ENCODE measurements at regions not wholly inside any gene's neighbourhood (a gene's known extent, or its start where the extent isn't known, plus 50 kb on each side); places are given as distances from the start of the nearest gene placed in this dataset.

DNA sequence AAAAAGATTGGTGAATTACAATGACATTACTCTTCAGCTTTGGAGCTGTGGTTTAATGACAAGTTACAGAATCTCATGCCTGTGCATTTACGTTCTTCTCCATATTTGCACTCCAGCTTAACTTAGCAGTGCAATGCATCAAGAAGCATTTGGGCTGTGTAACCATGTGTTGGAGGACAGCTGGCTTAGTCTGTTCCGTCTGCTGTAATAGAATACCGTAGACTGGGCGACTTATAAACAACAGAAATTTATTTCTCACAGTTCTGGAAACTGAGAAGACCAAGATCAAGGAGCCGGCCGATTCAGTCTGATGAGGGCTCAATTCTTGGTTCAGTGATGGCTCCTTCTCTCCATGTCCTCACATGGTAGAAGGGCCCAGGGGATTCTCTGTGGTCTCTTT lies 943.5 kb downstream of the BCL11B start:
- H3K4me3 ChIP-seq: no peak overlapping the region
- 79% methylated on average over 6 of the region's 6 CpGs for WGBS
- H3K27me3 ChIP-seq (replicated peaks; ENCODE audit: insufficient read depth): no peaks in the 10 kb centered on the region
- no peaks in the 10 kb centered on the region for H3K36me3 ChIP-seq
- intact Hi-C loops (cut with DNase I): no loop called here
- DNase-seq (ENCODE audit: low spot score): no peak
- no peaks in the 10 kb centered on the region for H3K9me3 ChIP-seq
- no peaks in the 10 kb centered on the region for H3K4me1 ChIP-seq (replicated peaks)
- TF ChIP-seq POLR2AphosphoS5 (IDR thresholded peaks at IDR 0.05) (no peak), POLR2A (IDR thresholded peaks at IDR 0.05) (no peak)
- TF ChIP-seq, protein P1, sequence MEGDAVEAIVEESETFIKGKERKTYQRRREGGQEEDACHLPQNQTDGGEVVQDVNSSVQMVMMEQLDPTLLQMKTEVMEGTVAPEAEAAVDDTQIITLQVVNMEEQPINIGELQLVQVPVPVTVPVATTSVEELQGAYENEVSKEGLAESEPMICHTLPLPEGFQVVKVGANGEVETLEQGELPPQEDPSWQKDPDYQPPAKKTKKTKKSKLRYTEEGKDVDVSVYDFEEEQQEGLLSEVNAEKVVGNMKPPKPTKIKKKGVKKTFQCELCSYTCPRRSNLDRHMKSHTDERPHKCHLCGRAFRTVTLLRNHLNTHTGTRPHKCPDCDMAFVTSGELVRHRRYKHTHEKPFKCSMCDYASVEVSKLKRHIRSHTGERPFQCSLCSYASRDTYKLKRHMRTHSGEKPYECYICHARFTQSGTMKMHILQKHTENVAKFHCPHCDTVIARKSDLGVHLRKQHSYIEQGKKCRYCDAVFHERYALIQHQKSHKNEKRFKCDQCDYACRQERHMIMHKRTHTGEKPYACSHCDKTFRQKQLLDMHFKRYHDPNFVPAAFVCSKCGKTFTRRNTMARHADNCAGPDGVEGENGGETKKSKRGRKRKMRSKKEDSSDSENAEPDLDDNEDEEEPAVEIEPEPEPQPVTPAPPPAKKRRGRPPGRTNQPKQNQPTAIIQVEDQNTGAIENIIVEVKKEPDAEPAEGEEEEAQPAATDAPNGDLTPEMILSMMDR (IDR thresholded peaks at IDR 0.05): no peak
- H3K27ac ChIP-seq: no peak overlapping the region

DNA sequence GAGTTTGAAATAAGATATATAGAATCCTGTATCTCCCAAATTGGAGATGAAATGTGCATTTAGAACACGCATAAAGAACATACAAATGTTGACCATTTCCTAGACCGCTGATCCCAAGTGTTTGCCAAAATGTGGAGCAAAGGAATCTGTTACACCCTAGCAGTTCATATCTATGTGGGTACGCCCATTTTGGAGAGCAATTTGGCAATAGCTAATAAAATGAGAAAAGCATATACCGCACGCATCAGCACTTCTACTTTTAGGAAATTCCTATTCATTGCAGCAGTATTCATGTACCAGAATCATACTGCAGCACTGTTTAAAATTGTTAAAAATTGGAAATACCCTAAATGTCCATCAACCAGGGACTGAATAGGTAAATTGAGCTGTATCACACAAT lies 937.8 kb downstream of the BCL11B start:
- 88% methylated on average over 5 of the region's 5 CpGs for WGBS
- no peak overlapping the region for H3K4me3 ChIP-seq
- H3K4me1 ChIP-seq (replicated peaks): no peaks in the 10 kb centered on the region
- H3K27ac ChIP-seq: no peak overlapping the region
- TF ChIP-seq, protein P1 (IDR thresholded peaks at IDR 0.05): no peak
- TF ChIP-seq POLR2AphosphoS5 (IDR thresholded peaks at IDR 0.05) (no peak), POLR2A (IDR thresholded peaks at IDR 0.05) (no peak)
- intact Hi-C loops (cut with DNase I): no loop called here
- no peaks in the 10 kb centered on the region for H3K36me3 ChIP-seq
- H3K27me3 ChIP-seq (replicated peaks; ENCODE audit: insufficient read depth): no peaks in the 10 kb centered on the region
- no peaks in the 10 kb centered on the region for H3K9me3 ChIP-seq
- DNase-seq (ENCODE audit: low spot score): no peak

DNA sequence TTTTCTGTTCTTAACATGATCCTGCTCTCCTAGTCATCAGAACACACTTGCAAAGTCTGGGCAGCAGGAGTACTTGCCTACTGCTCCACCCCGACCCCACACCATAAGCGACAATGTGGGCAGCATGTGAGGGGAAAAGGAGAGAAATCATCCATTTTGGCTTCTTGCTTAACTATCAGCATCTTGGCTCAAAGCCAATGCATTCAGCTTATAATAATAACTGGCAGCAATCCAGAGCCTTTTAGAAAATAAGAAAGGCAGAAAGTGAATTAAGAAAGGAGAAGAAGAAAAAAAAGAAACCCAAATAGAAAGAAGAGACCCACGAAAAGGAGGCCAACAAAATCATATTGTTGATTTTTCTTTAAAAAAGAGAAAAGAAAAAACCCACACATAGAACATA lies 930.8 kb downstream of the BCL11B start:
- Histone ChIP-seq H3K4me3 (no peak overlapping the region), H3K9me3 (no peaks in the 10 kb centered on the region), H3K27me3 (replicated peaks; ENCODE audit: insufficient read depth) (no peaks in the 10 kb centered on the region), H3K4me1 (replicated peaks) (no peaks in the 10 kb centered on the region), H3K27ac (no peak overlapping the region), H3K36me3 (no peaks in the 10 kb centered on the region)
- 64% methylated on average over 3 of the region's 3 CpGs for WGBS
- no peak for TF ChIP-seq POLR2A (IDR thresholded peaks at IDR 0.05)
- TF ChIP-seq POLR2AphosphoS5 (IDR thresholded peaks at IDR 0.05): no peak
- TF ChIP-seq, protein P1 (IDR thresholded peaks at IDR 0.05): no peak
- intact Hi-C loops (cut with DNase I): no loop called here
- no peak for DNase-seq (ENCODE audit: low spot score)

DNA sequence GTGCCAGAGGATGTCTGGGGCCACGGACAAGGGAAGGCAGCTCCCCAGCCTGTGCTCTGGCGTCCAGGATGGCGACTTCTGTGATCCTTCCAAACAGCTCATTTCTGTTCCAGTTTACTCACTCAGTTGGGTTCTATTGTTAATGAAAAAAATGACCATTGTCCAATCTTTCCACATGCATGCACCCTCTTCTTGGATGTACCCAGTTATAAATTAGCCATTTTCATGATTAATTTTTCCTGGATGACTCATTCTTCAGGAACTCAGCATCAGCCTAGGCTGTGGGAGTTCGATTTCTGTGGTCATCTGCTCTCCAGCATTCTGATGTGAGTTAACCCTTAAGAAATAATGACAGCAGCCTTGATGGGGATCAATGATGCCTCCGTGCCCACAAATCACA lies 926.8 kb downstream of the BCL11B start:
- TF ChIP-seq POLR2AphosphoS5 (IDR thresholded peaks at IDR 0.05): no peak
- TF ChIP-seq, protein P1 (IDR thresholded peaks at IDR 0.05): no peak
- no peak for TF ChIP-seq POLR2A (IDR thresholded peaks at IDR 0.05)
- H3K27ac ChIP-seq: no peak overlapping the region
- DNase-seq (ENCODE audit: low spot score): no peak
- no peaks in the 10 kb centered on the region for H3K27me3 ChIP-seq (replicated peaks; ENCODE audit: insufficient read depth)
- H3K9me3 ChIP-seq: no peaks in the 10 kb centered on the region
- no peak overlapping the region for H3K4me3 ChIP-seq
- intact Hi-C loops (cut with DNase I): no loop called here
- H3K36me3 ChIP-seq: no peaks in the 10 kb centered on the region
- no peaks in the 10 kb centered on the region for H3K4me1 ChIP-seq (replicated peaks)
- 68% methylated on average over 5 of the region's 5 CpGs for WGBS

DNA sequence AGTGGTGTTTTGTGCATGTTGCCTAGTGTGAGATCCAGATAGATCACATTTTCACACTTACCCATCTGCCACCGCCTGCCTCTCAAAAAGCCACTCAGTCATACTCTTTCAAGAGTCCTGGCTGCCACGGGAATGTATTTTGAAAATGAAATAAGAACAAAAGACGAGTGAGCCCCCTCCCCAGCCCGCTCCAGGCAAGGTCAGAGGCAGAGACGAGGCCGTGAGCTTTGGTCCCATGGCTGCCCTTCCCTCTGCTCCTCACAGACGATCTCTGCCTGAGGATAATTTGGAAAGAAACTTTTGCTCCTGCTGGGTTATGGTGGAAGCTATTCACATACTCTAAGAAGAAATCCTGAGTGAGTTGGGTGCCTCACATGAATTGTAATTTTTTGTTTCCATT lies 924.3 kb downstream of the BCL11B start:
- TF ChIP-seq, protein P1 (IDR thresholded peaks at IDR 0.05): no peak
- TF ChIP-seq POLR2A (IDR thresholded peaks at IDR 0.05) (no peak), POLR2AphosphoS5 (IDR thresholded peaks at IDR 0.05) (no peak)
- no peaks in the 10 kb centered on the region for H3K27me3 ChIP-seq (replicated peaks; ENCODE audit: insufficient read depth)
- no peak overlapping the region for H3K4me3 ChIP-seq
- no peaks in the 10 kb centered on the region for H3K9me3 ChIP-seq
- no peak overlapping the region for H3K27ac ChIP-seq
- 80% methylated on average over 7 of the region's 7 CpGs for WGBS
- no peaks in the 10 kb centered on the region for H3K36me3 ChIP-seq
- no peak for DNase-seq (ENCODE audit: low spot score)
- no peaks in the 10 kb centered on the region for H3K4me1 ChIP-seq (replicated peaks)
- intact Hi-C loops (cut with DNase I): no loop called here

All from prostate gland (tissue), 2 donors.